SH-SY5Y (cell line): ENCODE measurements at regions not wholly inside any gene's neighbourhood (a gene's known extent, or its start where the extent isn't known, plus 50 kb on each side); places are given as distances from the start of the nearest gene placed in this dataset.

Experiments
- GATA2 ChIP-seq: IDR thresholded peaks from 2 replicates; pipeline ENCODE4 v1.6.1; 2011; ENCODE audit warnings: mild to moderate bottlenecking, low read depth, low read length
- GATA3 ChIP-seq: IDR thresholded peaks from 2 replicates; pipeline ENCODE4 v1.6.1; 2011; ENCODE audit warnings: low read depth, mild to moderate bottlenecking, low read length, moderate library complexity

- TF ChIP-seq GATA2 (no peak), GATA3 (no peak)
These were observed 264.7 kb upstream of the PRICKLE1 start for GRCh38 chr12:42854208-42854607.
